ENCODE measurements at regions not wholly inside any gene's neighbourhood (a gene's known extent, or its start where the extent isn't known, plus 50 kb on each side); places are given as distances from the start of the nearest gene placed in this dataset.

- DNase-seq (ENCODE audit: low spot score in 2 of 2, unreplicated experiment in 2 of 2), result no peak
- Mint-ChIP-seq H3K27me3 (ENCODE audit: low read depth) (peaks cover 29% of the 10 kb centered on the region), H3K27ac (no peak overlapping the region), H3K36me3 (no peaks in the 10 kb centered on the region), H3K4me1 (no peaks in the 10 kb centered on the region), H3K4me3 (no peak overlapping the region), H3K9me3 (no peaks in the 10 kb centered on the region)
- TF ChIP-seq CTCF (IDR thresholded peaks at IDR 0.05; ENCODE audit: unreplicated experiment), result no peak
Measured at GRCh38 chr11:15560689-15561467, 446.2 kb downstream of the INSC start.

- H3K36me3 Mint-ChIP-seq, result no peaks in the 10 kb centered on the region
- no peak for TF ChIP-seq CTCF (IDR thresholded peaks at IDR 0.05; ENCODE audit: unreplicated experiment)
- no peak overlapping the region for H3K27ac Mint-ChIP-seq
- no peaks in the 10 kb centered on the region for H3K4me1 Mint-ChIP-seq
- H3K27me3 Mint-ChIP-seq (ENCODE audit: low read depth), result peaks cover 29% of the 10 kb centered on the region
- no peaks in the 10 kb centered on the region for H3K9me3 Mint-ChIP-seq
- H3K4me3 Mint-ChIP-seq, result no peak overlapping the region
- DNase-seq (ENCODE audit: low spot score in 2 of 2, unreplicated experiment in 2 of 2), result no peak
Measured at GRCh38 chr11:15562230-15562629, 447.5 kb downstream of the INSC start.

GRCh38 chr11:15563054-15563453, 448.3 kb downstream of the INSC start:
- H3K27me3 Mint-ChIP-seq (ENCODE audit: low read depth), result peaks cover 29% of the 10 kb centered on the region
- no peaks in the 10 kb centered on the region for H3K4me1 Mint-ChIP-seq
- no peaks in the 10 kb centered on the region for H3K9me3 Mint-ChIP-seq
- H3K27ac Mint-ChIP-seq, result no peak overlapping the region
- H3K36me3 Mint-ChIP-seq, result no peaks in the 10 kb centered on the region
- no peak for TF ChIP-seq CTCF (IDR thresholded peaks at IDR 0.05; ENCODE audit: unreplicated experiment)
- DNase-seq (ENCODE audit: low spot score in 2 of 2, unreplicated experiment in 2 of 2), result no peak
- H3K4me3 Mint-ChIP-seq, result no peak overlapping the region

GRCh38 chr11:15565880-15566279, 451.2 kb downstream of the INSC start:
- Mint-ChIP-seq H3K36me3 (no peaks in the 10 kb centered on the region), H3K9me3 (no peaks in the 10 kb centered on the region), H3K27me3 (ENCODE audit: low read depth) (peaks cover 9% of the 10 kb centered on the region), H3K4me3 (no peak overlapping the region), H3K4me1 (peaks cover 12% of the 10 kb centered on the region), H3K27ac (no peak overlapping the region)
- TF ChIP-seq CTCF (IDR thresholded peaks at IDR 0.05; ENCODE audit: unreplicated experiment), result no peak
- DNase-seq (ENCODE audit: low spot score in 2 of 2, unreplicated experiment in 2 of 2), result no peak

- H3K4me3 Mint-ChIP-seq, result no peak overlapping the region
- H3K27ac Mint-ChIP-seq, result no peak overlapping the region
- H3K27me3 Mint-ChIP-seq (ENCODE audit: low read depth), result peaks cover 18% of the 10 kb centered on the region
- no peak for TF ChIP-seq CTCF (IDR thresholded peaks at IDR 0.05; ENCODE audit: unreplicated experiment)
- no peaks in the 10 kb centered on the region for H3K9me3 Mint-ChIP-seq
- no peaks in the 10 kb centered on the region for H3K36me3 Mint-ChIP-seq
- no peak for DNase-seq (ENCODE audit: low spot score in 2 of 2, unreplicated experiment in 2 of 2)
- peaks cover 12% of the 10 kb centered on the region for H3K4me1 Mint-ChIP-seq
Measured at GRCh38 chr11:15568440-15568839, 453.7 kb downstream of the INSC start.
